Skeletal muscle tissue (tissue), 3 donors: ENCODE measurements at regions not wholly inside any gene's neighbourhood (a gene's known extent, or its start where the extent isn't known, plus 50 kb on each side); places are given as distances from the start of the nearest gene placed in this dataset.

Experiments used
- H3K27ac ChIP-seq: one replicate; pipeline ENCODE4 v1.7.0; 2013; ENCODE audit warnings: mild to moderate bottlenecking, low read depth, low read length, inconsistent platforms
- H3K27me3 ChIP-seq, 3 donors: one replicate each; pipeline ENCODE4 v1.7.0; 2013; ENCODE audit warnings: low read length in 3 of 3; ENCODE audit not compliant: control insufficient read depth in 3 of 3, insufficient read depth in 3 of 3
- H3K36me3 ChIP-seq, 3 donors: one replicate each; pipeline ENCODE4 v1.7.0; 2013; ENCODE audit warnings: low read length in 3 of 3; ENCODE audit not compliant: control insufficient read depth in 3 of 3, insufficient read depth in 3 of 3
- H3K4me1 ChIP-seq, 3 donors: one replicate each; pipeline ENCODE4 v1.7.0; 2013; ENCODE audit warnings: low read length in 3 of 3, mild to moderate bottlenecking in 3 of 3; ENCODE audit not compliant: control insufficient read depth in 3 of 3, insufficient read depth in 3 of 3
- H3K4me3 ChIP-seq, 3 donors: one replicate each; pipeline ENCODE4 v1.7.0; 2013; ENCODE audit warnings: low read length in 3 of 3
- H3K9ac ChIP-seq, 3 donors: one replicate each; pipeline ENCODE4 v1.7.0; 2013; ENCODE audit warnings: low read length in 3 of 3, mild to moderate bottlenecking in 3 of 3, moderate library complexity in 2 of 3, low read depth in 1 of 3
- H3K9me3 ChIP-seq, 3 donors: one replicate each; pipeline ENCODE4 v1.7.0; 2013; ENCODE audit warnings: low read length in 3 of 3; ENCODE audit not compliant: control insufficient read depth in 3 of 3
- donor health status: Osteomylitis.

DNA sequence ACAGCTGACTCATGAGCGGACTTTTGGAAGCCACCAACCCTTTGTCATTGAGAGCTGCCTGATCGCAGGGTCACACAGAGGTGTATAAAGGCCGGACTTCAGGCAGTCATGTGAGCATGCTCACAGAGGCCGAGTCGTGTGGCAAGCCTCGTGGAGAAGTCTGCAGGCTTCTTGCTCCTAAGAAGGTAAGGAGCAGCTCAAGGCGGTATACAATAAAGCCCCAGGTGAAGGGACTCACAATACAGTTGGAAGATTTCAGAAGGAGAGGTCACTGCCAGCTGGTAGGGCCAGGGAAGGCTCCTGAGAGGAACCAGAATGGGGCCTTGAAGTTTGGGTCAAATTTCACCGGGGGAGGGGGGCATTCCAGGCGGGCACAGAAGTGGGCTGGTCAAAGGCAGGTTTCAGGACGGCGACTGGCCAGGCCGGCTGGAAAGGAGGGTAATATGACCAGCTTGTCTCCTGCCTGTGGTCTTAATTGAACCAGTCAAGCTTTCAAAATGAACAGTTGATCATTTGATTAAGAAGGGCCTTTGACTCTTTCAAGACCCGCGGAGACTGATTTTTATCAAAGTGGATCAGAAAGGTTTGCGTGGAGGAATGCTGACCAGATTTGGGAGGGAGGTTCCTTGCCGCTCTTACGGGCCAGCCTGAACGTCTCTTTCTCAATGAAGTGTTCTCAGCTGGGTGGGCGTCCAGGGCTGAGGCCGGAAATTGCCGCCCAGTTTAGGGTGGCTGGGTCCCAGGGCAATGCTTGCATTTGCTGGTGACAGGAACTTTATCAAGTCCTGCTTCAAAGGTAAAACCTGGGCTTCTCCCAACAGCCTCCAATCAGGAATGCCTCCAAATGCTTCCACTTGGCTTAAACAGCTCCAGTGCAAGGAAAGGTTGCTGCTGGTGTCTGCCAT is 178.6 kb downstream of the EMX2 start:
- no peaks in the 10 kb centered on the region for H3K36me3 ChIP-seq
- peak overlapping the region in 1 of 3 donors; percentile 34 for H3K9ac ChIP-seq
- peaks cover 0 to 6% (median 0%) of the 10 kb centered on the region in 3 donors for H3K4me1 ChIP-seq
- no peaks in the 10 kb centered on the region for H3K27me3 ChIP-seq
- H3K27ac ChIP-seq = no peak overlapping the region
- H3K4me3 ChIP-seq = no peak overlapping the region
- no peaks in the 10 kb centered on the region for H3K9me3 ChIP-seq

DNA sequence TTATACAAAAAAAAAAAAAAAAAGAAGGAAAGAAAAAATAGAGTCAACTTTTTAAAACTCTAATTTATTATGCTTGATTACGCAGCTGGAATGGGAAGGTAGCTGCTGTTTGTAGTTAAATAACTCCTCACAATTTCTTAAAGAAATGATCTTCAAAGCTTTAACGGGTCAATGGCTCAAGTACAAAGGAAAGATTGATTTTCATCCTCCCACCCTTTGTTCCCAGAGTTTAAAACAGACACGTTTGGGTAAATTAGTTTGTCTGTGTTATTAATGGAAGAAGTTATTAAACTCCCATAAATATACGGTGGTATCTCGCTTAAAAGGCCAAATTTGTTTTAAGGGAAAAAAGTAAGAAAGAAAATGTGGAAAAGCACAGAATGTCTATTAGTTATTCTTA is 179.3 kb downstream of the EMX2 start:
- no peaks in the 10 kb centered on the region for H3K36me3 ChIP-seq
- H3K4me3 ChIP-seq = no peak overlapping the region
- H3K9me3 ChIP-seq = no peaks in the 10 kb centered on the region
- no peaks in the 10 kb centered on the region for H3K27me3 ChIP-seq
- H3K4me1 ChIP-seq = peaks cover 0 to 6% (median 0%) of the 10 kb centered on the region in 3 donors
- no peak overlapping the region for H3K9ac ChIP-seq
- no peak overlapping the region for H3K27ac ChIP-seq

DNA sequence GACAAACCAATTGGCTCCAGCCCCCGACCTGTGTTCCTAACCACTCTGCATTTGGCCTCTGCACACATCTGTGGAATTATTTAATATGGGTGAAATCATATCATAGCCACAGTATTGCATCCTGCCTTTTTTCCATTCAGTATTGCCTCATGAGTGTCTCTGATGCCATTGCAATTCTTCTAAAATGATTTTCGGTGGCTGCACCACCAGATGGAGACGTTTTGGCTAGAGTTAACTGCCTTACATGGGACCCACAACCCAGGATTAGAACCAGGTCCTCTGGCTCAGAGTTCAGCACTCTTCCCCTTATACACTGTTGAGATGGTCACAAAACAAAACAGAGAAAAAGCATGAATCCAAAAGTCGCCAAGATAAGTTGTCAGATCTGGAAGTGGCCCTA is 180.8 kb downstream of the EMX2 start:
- Histone ChIP-seq H3K27me3 (peaks cover 0 to 3% (median 0%) of the 10 kb centered on the region in 3 donors), H3K36me3 (no peaks in the 10 kb centered on the region), H3K9ac (no peak overlapping the region), H3K9me3 (no peaks in the 10 kb centered on the region), H3K4me3 (no peak overlapping the region), H3K27ac (no peak overlapping the region), H3K4me1 (peaks cover 0 to 6% (median 0%) of the 10 kb centered on the region in 3 donors)

DNA sequence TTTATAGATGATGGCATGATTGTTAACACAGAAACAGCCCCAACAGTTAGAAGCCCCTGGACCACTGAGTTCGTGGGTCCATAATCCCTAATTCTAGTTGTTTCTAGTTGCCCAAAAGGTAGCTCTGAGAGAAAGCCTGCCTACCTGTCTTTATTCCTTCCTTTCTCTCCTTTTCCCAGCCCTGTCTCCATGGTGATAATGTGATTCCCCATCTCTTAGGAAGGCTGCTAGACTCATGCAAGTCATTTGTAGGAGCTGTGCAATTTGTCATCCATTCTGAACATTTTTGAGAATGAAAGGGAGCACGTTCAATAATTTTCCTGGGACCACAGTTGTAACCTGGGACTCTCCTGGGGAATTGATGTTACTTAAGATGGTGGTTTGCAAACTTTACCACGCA is 183.4 kb downstream of the EMX2 start:
- Histone ChIP-seq H3K36me3 (no peaks in the 10 kb centered on the region), H3K27me3 (peaks cover 0 to 5% (median 2%) of the 10 kb centered on the region in 3 donors), H3K27ac (no peak overlapping the region), H3K9me3 (no peaks in the 10 kb centered on the region), H3K4me1 (no peaks in the 10 kb centered on the region), H3K9ac (no peak overlapping the region), H3K4me3 (no peak overlapping the region)

DNA sequence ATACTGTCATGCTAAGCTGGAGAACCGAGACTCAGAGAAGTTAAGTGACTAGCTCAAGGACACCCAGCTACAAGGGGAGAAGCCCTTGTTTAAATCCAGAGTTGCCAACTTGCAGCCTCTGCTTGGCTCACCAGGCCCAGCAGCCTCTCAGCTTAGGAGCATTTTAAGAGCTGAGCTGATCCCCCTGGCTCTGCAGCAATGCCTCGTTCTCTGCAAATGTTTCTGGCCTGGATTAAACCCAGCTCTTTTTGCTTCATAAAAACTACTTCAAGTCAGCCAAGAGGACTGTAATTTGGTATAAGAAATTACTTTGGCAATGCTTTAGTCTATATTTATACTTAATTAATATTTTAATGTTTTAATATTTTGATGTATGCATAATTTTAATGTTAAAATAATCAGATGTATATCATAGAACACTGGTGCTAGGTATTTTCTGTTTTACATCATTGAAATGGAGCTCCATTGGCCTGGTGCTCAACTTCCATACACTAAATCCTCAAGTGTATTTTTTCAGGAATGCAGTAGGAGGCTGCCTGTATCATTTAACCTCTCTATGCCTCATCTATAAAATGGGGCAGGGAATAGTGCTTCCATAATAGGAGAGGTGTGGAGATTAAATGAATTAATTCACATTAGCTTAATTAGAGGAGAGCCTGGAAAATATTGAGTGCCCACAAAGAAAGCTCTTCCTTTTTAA is 184.2 kb downstream of the EMX2 start:
- Histone ChIP-seq H3K4me1 (no peaks in the 10 kb centered on the region), H3K36me3 (no peaks in the 10 kb centered on the region), H3K9ac (no peak overlapping the region), H3K27ac (no peak overlapping the region), H3K27me3 (peaks cover 0 to 5% (median 2%) of the 10 kb centered on the region in 3 donors), H3K4me3 (no peak overlapping the region), H3K9me3 (no peaks in the 10 kb centered on the region)

DNA sequence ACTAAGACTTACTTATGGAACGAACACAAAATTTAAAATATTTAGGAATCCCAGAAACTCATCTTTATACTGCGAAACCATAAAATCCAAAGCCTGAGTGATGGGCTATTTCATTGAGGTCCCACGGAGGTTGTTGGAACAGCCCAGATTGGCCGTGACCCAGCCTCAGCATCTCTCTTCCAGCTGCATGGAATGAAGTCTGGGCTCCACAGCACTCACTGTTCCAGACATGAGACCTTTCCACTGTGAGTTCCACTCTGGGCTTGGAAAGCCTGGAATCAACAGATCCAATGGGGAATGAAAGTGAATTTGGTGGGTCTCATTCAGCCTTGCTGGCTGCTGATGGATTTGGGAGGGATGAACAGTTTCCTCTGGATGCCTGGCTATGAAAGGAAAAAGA is 184.9 kb downstream of the EMX2 start:
- H3K27me3 ChIP-seq = peaks cover 2 to 5% (median 3%) of the 10 kb centered on the region in 3 donors

DNA sequence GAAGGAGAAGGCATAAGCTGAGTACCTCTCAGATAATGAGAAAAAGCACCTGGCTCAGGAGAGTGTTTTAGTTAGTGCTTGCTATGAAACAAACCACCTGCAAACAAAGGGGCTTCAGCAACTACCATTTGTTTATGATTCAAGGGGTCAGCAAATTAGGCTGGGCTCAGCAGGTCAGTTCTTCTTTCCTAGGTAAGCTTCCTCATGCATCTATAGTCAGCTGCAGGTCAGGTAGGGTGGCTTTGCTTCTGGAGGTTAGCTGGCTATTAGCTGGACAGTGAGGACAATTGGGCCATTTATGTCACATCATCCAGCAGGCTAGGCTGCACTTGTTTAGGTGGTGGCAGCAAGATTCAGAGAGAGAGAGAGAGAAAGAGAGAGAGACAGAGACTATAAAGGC is 185.5 kb downstream of the EMX2 start:
- Histone ChIP-seq H3K27me3 (peaks cover 2 to 5% (median 3%) of the 10 kb centered on the region in 3 donors), H3K27ac (no peak overlapping the region), H3K9ac (no peak overlapping the region), H3K4me3 (no peak overlapping the region), H3K9me3 (no peaks in the 10 kb centered on the region), H3K4me1 (no peaks in the 10 kb centered on the region), H3K36me3 (no peaks in the 10 kb centered on the region)

More for the DNA sequence above, 184.9 kb downstream of the EMX2 start:
- H3K9ac ChIP-seq = no peak overlapping the region
- H3K4me3 ChIP-seq = no peak overlapping the region
- no peaks in the 10 kb centered on the region for H3K36me3 ChIP-seq
- H3K4me1 ChIP-seq = no peaks in the 10 kb centered on the region
- no peaks in the 10 kb centered on the region for H3K9me3 ChIP-seq
- H3K27ac ChIP-seq = no peak overlapping the region

DNA sequence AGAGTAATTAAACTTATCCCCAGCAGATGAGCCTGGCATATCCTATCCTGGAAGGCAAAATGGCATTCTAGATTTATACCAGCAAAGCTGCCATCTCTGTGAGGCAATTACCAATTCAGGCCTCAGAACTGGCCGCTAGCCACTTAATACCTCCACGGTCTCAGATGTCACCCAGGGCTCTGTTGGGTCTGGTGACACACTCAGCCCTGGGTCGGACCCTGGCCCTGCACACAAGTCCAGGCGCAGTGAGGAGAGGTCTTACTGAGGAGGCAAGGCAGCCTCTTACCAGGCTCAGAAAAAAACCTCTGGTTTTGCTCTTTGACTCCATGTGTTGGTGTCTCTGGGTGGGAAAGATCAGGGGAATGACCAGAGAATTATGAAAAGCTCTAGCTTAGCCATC is 186.6 kb downstream of the EMX2 start:
- no peaks in the 10 kb centered on the region for H3K4me1 ChIP-seq
- no peak overlapping the region for H3K4me3 ChIP-seq
- peaks cover 3 to 5% (median 3%) of the 10 kb centered on the region in 3 donors for H3K27me3 ChIP-seq
- no peaks in the 10 kb centered on the region for H3K36me3 ChIP-seq
- no peaks in the 10 kb centered on the region for H3K9me3 ChIP-seq
- no peak overlapping the region for H3K9ac ChIP-seq
- H3K27ac ChIP-seq = no peak overlapping the region

DNA sequence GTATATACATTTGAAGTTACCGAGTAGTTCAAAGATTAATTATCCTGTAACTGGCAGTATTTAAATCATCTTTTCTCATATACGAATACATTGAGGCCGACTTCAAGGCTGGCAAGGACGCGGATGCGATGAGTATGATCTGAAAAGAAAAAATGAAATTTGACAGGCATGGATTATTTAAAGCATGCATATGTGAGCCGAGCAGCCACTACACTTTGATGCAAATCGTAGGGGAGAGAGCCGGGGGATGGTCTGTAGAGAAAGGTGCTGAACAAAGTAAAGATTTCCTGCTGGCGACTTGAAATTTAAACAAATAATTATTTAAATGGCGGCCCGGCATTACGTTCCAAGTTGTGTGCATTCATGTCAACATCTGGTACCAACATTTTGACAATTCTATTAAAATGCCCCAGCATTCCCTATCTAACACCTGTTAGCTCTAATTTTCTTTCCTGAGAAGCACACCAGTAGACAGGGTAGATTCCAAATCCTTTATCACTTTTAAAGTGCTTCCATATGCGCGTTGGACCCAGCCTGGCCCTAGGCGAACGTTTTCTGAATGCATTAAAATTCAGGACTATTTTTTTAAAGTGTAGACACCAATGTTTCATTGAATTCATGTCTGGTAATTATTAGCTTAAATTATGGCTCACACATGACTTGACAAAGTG is 188.7 kb downstream of the EMX2 start:
- Histone ChIP-seq H3K27me3 (peaks cover 15 to 19% (median 16%) of the 10 kb centered on the region in 3 donors), H3K4me3 (no peak overlapping the region), H3K4me1 (no peaks in the 10 kb centered on the region), H3K9me3 (no peaks in the 10 kb centered on the region), H3K36me3 (no peaks in the 10 kb centered on the region), H3K27ac (no peak overlapping the region), H3K9ac (no peak overlapping the region)
